ENCODE measurements at regions not wholly inside any gene's neighbourhood (a gene's known extent, or its start where the extent isn't known, plus 50 kb on each side); places are given as distances from the start of the nearest gene placed in this dataset.

GRCh38 chr4:36704289-36704688 lies 422.9 kb downstream of the DTHD1 start:
- Histone ChIP-seq H3K9me3 (peaks cover 0 to 7% (median 0%) of the 10 kb centered on the region in 3 donors), H3K4me1 (no peaks in the 10 kb centered on the region), H3K27ac (no peak overlapping the region), H3K4me3 (no peak overlapping the region), H3K36me3 (no peaks in the 10 kb centered on the region), H3K27me3 (no peaks in the 10 kb centered on the region)
- no peak for TF ChIP-seq EP300 (IDR thresholded peaks at IDR 0.05)
- no peak for TF ChIP-seq POLR2A (IDR thresholded peaks at IDR 0.05)
- TF ChIP-seq POLR2AphosphoS5 (IDR thresholded peaks at IDR 0.05) = no peak
- TF ChIP-seq CTCF (IDR thresholded peaks at IDR 0.05) = no peak
- no peak for ATAC-seq

- Histone ChIP-seq H3K27ac (no peak overlapping the region), H3K36me3 (no peaks in the 10 kb centered on the region), H3K4me3 (no peak overlapping the region), H3K4me1 (no peaks in the 10 kb centered on the region), H3K27me3 (no peaks in the 10 kb centered on the region), H3K9me3 (no peaks in the 10 kb centered on the region)
- 73 to 75% methylated on average over 4 of the region's 4 CpGs for WGBS, 2 donors (ENCODE audit: low coverage in 1 of 2)
- no peak for ATAC-seq
- TF ChIP-seq POLR2AphosphoS5 (IDR thresholded peaks at IDR 0.05) = no peak
- no peak for TF ChIP-seq POLR2A (IDR thresholded peaks at IDR 0.05)
- no peak for TF ChIP-seq EP300 (IDR thresholded peaks at IDR 0.05)
- no peak for TF ChIP-seq CTCF (IDR thresholded peaks at IDR 0.05)
These were observed 428.6 kb downstream of the DTHD1 start for GRCh38 chr4:36709991-36710390.

DNA sequence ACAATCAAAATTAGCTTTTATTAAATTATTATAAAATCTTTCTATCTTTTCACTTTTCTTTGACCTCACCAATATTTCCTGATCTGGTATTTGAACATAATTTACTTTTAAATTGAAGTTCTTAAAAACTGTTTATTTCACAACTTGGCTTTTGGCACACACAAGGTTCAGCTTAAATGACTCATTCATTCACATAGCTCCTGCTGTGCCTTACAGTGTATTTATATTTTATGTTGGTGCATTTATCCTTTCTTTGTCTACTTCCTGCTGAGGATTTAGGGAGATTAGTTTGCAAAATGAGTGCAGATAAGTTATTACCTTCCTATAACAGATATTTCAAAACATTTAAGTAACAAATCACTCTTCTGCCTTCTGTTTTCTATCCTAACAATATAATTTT lies 430.6 kb downstream of the DTHD1 start:
- ATAC-seq = no peak
- TF ChIP-seq POLR2AphosphoS5 (IDR thresholded peaks at IDR 0.05) (no peak), EP300 (IDR thresholded peaks at IDR 0.05) (no peak), POLR2A (IDR thresholded peaks at IDR 0.05) (no peak), CTCF (IDR thresholded peaks at IDR 0.05) (no peak)

GRCh38 chr4:36716874-36717273 lies 435.5 kb downstream of the DTHD1 start:
- Histone ChIP-seq H3K27ac (no peak overlapping the region), H3K4me1 (no peaks in the 10 kb centered on the region), H3K9me3 (no peaks in the 10 kb centered on the region), H3K36me3 (no peaks in the 10 kb centered on the region), H3K4me3 (no peak overlapping the region), H3K27me3 (no peaks in the 10 kb centered on the region)
- no peak for ATAC-seq
- WGBS, 2 donors (ENCODE audit: low coverage in 1 of 2) = 83 to 88% methylated on average over 1 to 4 of the region's 4 CpGs
- no peak for TF ChIP-seq EP300 (IDR thresholded peaks at IDR 0.05)
- no peak for TF ChIP-seq POLR2AphosphoS5 (IDR thresholded peaks at IDR 0.05)
- TF ChIP-seq POLR2A (IDR thresholded peaks at IDR 0.05) = no peak
- no peak for TF ChIP-seq CTCF (IDR thresholded peaks at IDR 0.05)

More for the DNA sequence above, 430.6 kb downstream of the DTHD1 start:
- Histone ChIP-seq H3K4me3 (no peak overlapping the region), H3K9me3 (no peaks in the 10 kb centered on the region), H3K4me1 (no peaks in the 10 kb centered on the region), H3K27me3 (no peaks in the 10 kb centered on the region), H3K36me3 (no peaks in the 10 kb centered on the region), H3K27ac (no peak overlapping the region)

- H3K36me3 ChIP-seq = no peaks in the 10 kb centered on the region
- H3K9me3 ChIP-seq = no peaks in the 10 kb centered on the region
- no peak overlapping the region for H3K4me3 ChIP-seq
- no peaks in the 10 kb centered on the region for H3K27me3 ChIP-seq
- TF ChIP-seq EP300 (IDR thresholded peaks at IDR 0.05) = no peak
- no peak for TF ChIP-seq POLR2AphosphoS5 (IDR thresholded peaks at IDR 0.05)
- TF ChIP-seq POLR2A (IDR thresholded peaks at IDR 0.05) = no peak
- TF ChIP-seq CTCF (IDR thresholded peaks at IDR 0.05) = no peak
- no peak overlapping the region for H3K27ac ChIP-seq
- 90 to 100% methylated on average over 1 to 2 of the region's 3 CpGs for WGBS, 2 donors (ENCODE audit: low coverage in 1 of 2)
- H3K4me1 ChIP-seq = no peaks in the 10 kb centered on the region
- no peak for ATAC-seq
These were observed 438.0 kb downstream of the DTHD1 start for GRCh38 chr4:36719425-36719824.
